Endothelial cell (in vitro differentiated cells): ENCODE measurements at regions not wholly inside any gene's neighbourhood (a gene's known extent, or its start where the extent isn't known, plus 50 kb on each side); places are given as distances from the start of the nearest gene placed in this dataset.

ENCODE experiments used
- DNase-seq: peaks from one replicate; pipeline ENCODE4 v3.0.0; 2021; ENCODE audit warnings: low spot score
- H3K27ac Mint-ChIP-seq: one replicate; pipeline ENCODE4 v1.8.0; 2021; ENCODE audit warnings: mixed read lengths, inconsistent platforms; ENCODE audit not compliant: unreplicated experiment
- H3K27me3 Mint-ChIP-seq: one replicate; pipeline ENCODE4 v1.8.0; 2021; ENCODE audit warnings: mild to moderate bottlenecking, moderate library complexity, mixed read lengths, inconsistent platforms; ENCODE audit not compliant: unreplicated experiment
- H3K36me3 Mint-ChIP-seq: one replicate; pipeline ENCODE4 v1.8.0; 2021; ENCODE audit warnings: mild to moderate bottlenecking, low read depth, mixed read lengths, inconsistent platforms; ENCODE audit not compliant: unreplicated experiment
- H3K4me1 Mint-ChIP-seq: one replicate; pipeline ENCODE4 v1.8.0; 2021; ENCODE audit warnings: mild to moderate bottlenecking, mixed read lengths, inconsistent platforms; ENCODE audit not compliant: unreplicated experiment
- H3K4me3 Mint-ChIP-seq: one replicate; pipeline ENCODE4 v1.8.0; 2021; ENCODE audit warnings: mild to moderate bottlenecking, mixed read lengths, inconsistent platforms; ENCODE audit not compliant: unreplicated experiment
- H3K9me3 Mint-ChIP-seq: one replicate; pipeline ENCODE4 v1.8.0; 2021; ENCODE audit warnings: mixed read lengths, inconsistent platforms; ENCODE audit not compliant: unreplicated experiment
- CTCF ChIP-seq: fragments of 200-600 bp; sonication (generic); IDR thresholded peaks from one replicate; pipeline ENCODE4 v1.5.0; 2021; ENCODE audit warnings: antibody characterized with exemption; ENCODE audit not compliant: unreplicated experiment

DNA sequence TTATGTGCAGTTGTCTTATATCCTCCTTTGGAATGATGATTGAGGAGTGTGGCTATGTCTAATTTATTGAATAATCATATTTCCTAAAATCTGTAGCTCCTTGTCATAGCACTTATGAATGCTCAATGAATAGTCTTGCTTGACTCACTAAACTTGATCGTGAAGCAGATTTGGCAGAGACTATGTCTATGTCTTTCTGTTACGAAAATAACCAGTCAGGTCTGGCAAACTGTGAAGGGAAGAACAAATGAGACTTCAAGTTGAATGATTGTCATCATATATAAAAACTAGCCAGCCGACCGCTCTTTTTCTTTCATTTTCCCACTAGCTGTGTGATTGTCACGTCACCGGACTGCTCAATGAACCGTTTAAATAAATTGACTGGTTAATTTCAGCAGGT, 1303.9 kb upstream of the GJE1 start:
- H3K9me3 Mint-ChIP-seq, result no peaks in the 10 kb centered on the region
- no peak for DNase-seq
- TF ChIP-seq CTCF, result no peak
- peaks cover 7% of the 10 kb centered on the region for H3K4me1 Mint-ChIP-seq
- H3K4me3 Mint-ChIP-seq, result no peak overlapping the region
- no peak overlapping the region for H3K27ac Mint-ChIP-seq
- no peaks in the 10 kb centered on the region for H3K36me3 Mint-ChIP-seq
- H3K27me3 Mint-ChIP-seq, result no peaks in the 10 kb centered on the region

DNA sequence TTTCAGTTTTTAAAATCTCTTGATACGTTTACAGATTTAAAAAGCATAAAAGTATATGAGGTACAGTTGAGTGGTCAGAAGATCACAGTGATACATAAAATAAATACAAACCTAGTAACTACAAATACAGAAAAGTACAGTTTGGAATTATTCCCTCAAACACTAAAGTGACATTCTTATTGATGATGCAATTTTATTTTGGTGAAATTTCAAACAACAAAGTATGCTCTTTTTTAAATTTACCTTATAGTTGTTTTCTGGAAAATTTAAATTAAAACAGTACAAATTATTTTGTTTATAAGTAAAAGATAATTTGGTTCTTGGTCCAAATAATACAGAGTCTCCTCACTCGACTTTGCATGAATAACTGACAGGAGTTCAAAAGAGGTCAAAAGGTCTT, 1305.1 kb upstream of the GJE1 start:
- H3K9me3 Mint-ChIP-seq, result no peaks in the 10 kb centered on the region
- no peak overlapping the region for H3K4me3 Mint-ChIP-seq
- H3K4me1 Mint-ChIP-seq, result peaks cover 7% of the 10 kb centered on the region
- no peak for TF ChIP-seq CTCF
- no peak for DNase-seq
- H3K27ac Mint-ChIP-seq, result no peak overlapping the region
- H3K27me3 Mint-ChIP-seq, result no peaks in the 10 kb centered on the region
- no peaks in the 10 kb centered on the region for H3K36me3 Mint-ChIP-seq

GRCh38 chr6:140825731-140826130, 1307.0 kb upstream of the GJE1 start:
- Mint-ChIP-seq H3K27ac (peak overlapping the region; percentile 58), H3K9me3 (no peaks in the 10 kb centered on the region), H3K27me3 (peaks cover 2% of the 10 kb centered on the region), H3K4me3 (no peak overlapping the region), H3K36me3 (no peaks in the 10 kb centered on the region), H3K4me1 (peaks cover 7% of the 10 kb centered on the region)
- no peak for TF ChIP-seq CTCF
- DNase-seq, result no peak

- H3K4me3 Mint-ChIP-seq, result no peak overlapping the region
- no peaks in the 10 kb centered on the region for H3K36me3 Mint-ChIP-seq
- no peak overlapping the region for H3K27ac Mint-ChIP-seq
- TF ChIP-seq CTCF, result no peak
- peaks cover 7% of the 10 kb centered on the region for H3K4me1 Mint-ChIP-seq
- no peaks in the 10 kb centered on the region for H3K9me3 Mint-ChIP-seq
- peaks cover 2% of the 10 kb centered on the region for H3K27me3 Mint-ChIP-seq
- no peak for DNase-seq
Observed at GRCh38 chr6:140824595-140824994, 1308.1 kb upstream of the GJE1 start.

GRCh38 chr6:140821196-140821595, 1311.5 kb upstream of the GJE1 start:
- peaks cover 7% of the 10 kb centered on the region for H3K4me1 Mint-ChIP-seq
- H3K36me3 Mint-ChIP-seq, result no peaks in the 10 kb centered on the region
- no peak for TF ChIP-seq CTCF
- H3K27me3 Mint-ChIP-seq, result peaks cover 2% of the 10 kb centered on the region
- H3K9me3 Mint-ChIP-seq, result no peaks in the 10 kb centered on the region
- H3K4me3 Mint-ChIP-seq, result no peak overlapping the region
- DNase-seq, result no peak
- H3K27ac Mint-ChIP-seq, result no peak overlapping the region
